Heart right ventricle (tissue), 16 donors: ENCODE measurements at regions not wholly inside any gene's neighbourhood (a gene's known extent, or its start where the extent isn't known, plus 50 kb on each side); places are given as distances from the start of the nearest gene placed in this dataset.
A peak's percentile ranks its signal among the peaks of the same experiment; 100 is the strongest.

ENCODE experiments used
- ATAC-seq, 8 donors: fragments of 200-7000 bp; cut with Tn5 transposase; one replicate each; pipeline ENCODE4 v1.9.1; 2020; ENCODE audit warnings: mild to moderate bottlenecking in 8 of 8, moderate library complexity in 8 of 8, moderate number of reproducible peaks in 1 of 8
- DNase-seq, 2 donors: peaks; one replicate each; pipeline ENCODE4 v3.0.0-alpha.2; 2020
- H3K27ac ChIP-seq, 10 donors: fragments of 200-600 bp; sonication (generic) in 2 of 10; one replicate each; pipeline versions ENCODE4 v1.5.0 to v1.8.0; 2020 to 2022; ENCODE audit warnings: mild to moderate bottlenecking in 3 of 10
- H3K27me3 ChIP-seq, 7 donors: fragments of 200-600 bp; one replicate each; pipeline ENCODE4 v1.8.0; 2021 to 2022; ENCODE audit warnings: mild to moderate bottlenecking in 2 of 7
- H3K36me3 ChIP-seq, 9 donors: fragments of 200-600 bp; sonication (generic) in 1 of 9; one replicate each; pipeline versions ENCODE4 v1.5.0 to v1.8.0; 2020 to 2022; ENCODE audit warnings: mild to moderate bottlenecking in 2 of 9
- H3K4me1 ChIP-seq, 9 donors: fragments of 200-600 bp; sonication (generic) in 1 of 9; one replicate each; pipeline versions ENCODE4 v1.5.0 to v1.8.0; 2020 to 2022; ENCODE audit warnings: mild to moderate bottlenecking in 4 of 9
- H3K4me3 ChIP-seq, 10 donors: fragments of 200-600 bp; sonication (generic) in 2 of 10; one replicate each; pipeline versions ENCODE4 v1.5.0 to v1.8.0; 2020 to 2022; ENCODE audit warnings: mild to moderate bottlenecking in 7 of 10, moderate library complexity in 2 of 10
- H3K9me3 ChIP-seq, 11 donors: fragments of 200-600 bp in 10 of 11; sonication (generic) in 2 of 11; one replicate each; pipeline versions ENCODE4 v1.5.0 to v1.8.0; 2013 to 2022; ENCODE audit warnings: mild to moderate bottlenecking in 2 of 11, control low read depth in 1 of 11, moderate library complexity in 1 of 11
- WGBS, 2 donors: extraction: QIAGEN DNeasy Blood & Tissue Kit; methylation state at CpG; one replicate each; pipeline ENCODE4 v1.1.7; 2013; ENCODE audit warnings: inconsistent platforms in 1 of 2; 5-methylcytosine and 5-hydroxymethylcytosine counted together
- intact Hi-C, 10 donors: fragments of 100-400 bp; cut with DNase I; formaldehyde crosslinking; loops; one replicate each; pipeline versions ENCODE4 v1.11.1 to v1.14.2; 2022
- TF ChIP-seq, protein P1 (sequence below), 9 donors: fragments of 200-600 bp; sonication (generic) in 2 of 9; IDR thresholded peaks; one replicate each; pipeline versions ENCODE4 v1.5.0 to v1.8.0; 2021 to 2022; ENCODE audit warnings: antibody characterized with exemption in 9 of 9, mild to moderate bottlenecking in 5 of 9, moderate library complexity in 1 of 9
- donor health status: Arrhythmogenic right ventricular cardiomyopathy.
- donor health status: ischemic (EF 13 %, LVEDD 7.1; RV severe dilation, severe dysfunction).
- donor health status: healthy with polysubstance abuse.
- donor health status: DM: no; HTN: yes; CAD: no.
- donor health status: DM: no; HTN: no; CAD: no.
- donor health status: ischemic (EF 25% LVEDD 6.9; RV normal size, moderate dysfunction).
- donor health status: ischemic (EF 25% LVEDD 5.7; RV mildly dilated, moderate dysfunction).
- donor health status: healthy.
- donor health status: DM: yes; HTN: yes; CAD: no.
- donor health status: Ischemic cardiomyopathy.
- donor health status: ischemic (EF 35%, LVEDD 5.7; RV mildly dilated, moderate dysfunction).
- donor health status: nonischemic (EF 11% LVEDD 7.7; RV severe dilation, severe dysfunction).
- donor health status: DM: yes; HTN: yes; CAD: no.
- donor health status: PGD.
- donor health status: ischemic (EF 29% LVEDD 5.4; RV normal size, mild dysfunction).
- donor health status: nonischemic (EF 23%, LVEDD 6.1; RV moderate dilation, normal function).

GRCh38 chr11:81515566-81515965 is 1218.1 kb downstream of the FAM181B start:
- ATAC-seq, result no peak
- Histone ChIP-seq H3K27ac (no peak overlapping the region), H3K9me3 (peaks cover 0 to 4% (median 0%) of the 10 kb centered on the region in 11 donors), H3K36me3 (no peaks in the 10 kb centered on the region), H3K4me1 (no peaks in the 10 kb centered on the region), H3K27me3 (no peaks in the 10 kb centered on the region), H3K4me3 (no peak overlapping the region)
- no peak for DNase-seq
- TF ChIP-seq, protein P1, sequence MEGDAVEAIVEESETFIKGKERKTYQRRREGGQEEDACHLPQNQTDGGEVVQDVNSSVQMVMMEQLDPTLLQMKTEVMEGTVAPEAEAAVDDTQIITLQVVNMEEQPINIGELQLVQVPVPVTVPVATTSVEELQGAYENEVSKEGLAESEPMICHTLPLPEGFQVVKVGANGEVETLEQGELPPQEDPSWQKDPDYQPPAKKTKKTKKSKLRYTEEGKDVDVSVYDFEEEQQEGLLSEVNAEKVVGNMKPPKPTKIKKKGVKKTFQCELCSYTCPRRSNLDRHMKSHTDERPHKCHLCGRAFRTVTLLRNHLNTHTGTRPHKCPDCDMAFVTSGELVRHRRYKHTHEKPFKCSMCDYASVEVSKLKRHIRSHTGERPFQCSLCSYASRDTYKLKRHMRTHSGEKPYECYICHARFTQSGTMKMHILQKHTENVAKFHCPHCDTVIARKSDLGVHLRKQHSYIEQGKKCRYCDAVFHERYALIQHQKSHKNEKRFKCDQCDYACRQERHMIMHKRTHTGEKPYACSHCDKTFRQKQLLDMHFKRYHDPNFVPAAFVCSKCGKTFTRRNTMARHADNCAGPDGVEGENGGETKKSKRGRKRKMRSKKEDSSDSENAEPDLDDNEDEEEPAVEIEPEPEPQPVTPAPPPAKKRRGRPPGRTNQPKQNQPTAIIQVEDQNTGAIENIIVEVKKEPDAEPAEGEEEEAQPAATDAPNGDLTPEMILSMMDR (IDR thresholded peaks at IDR 0.05), result no peak
- intact Hi-C loops, result no loop called here

- intact Hi-C loops, result no loop called here
- TF ChIP-seq, protein P1 (IDR thresholded peaks at IDR 0.05), result peak; percentile 34 to 68 (median 57)
- peaks cover 0 to 4% (median 0%) of the 10 kb centered on the region in 11 donors for H3K9me3 ChIP-seq
- H3K4me1 ChIP-seq, result no peaks in the 10 kb centered on the region
- no peaks in the 10 kb centered on the region for H3K36me3 ChIP-seq
- no peak overlapping the region for H3K4me3 ChIP-seq
- no peaks in the 10 kb centered on the region for H3K27me3 ChIP-seq
- DNase-seq (no peak), ATAC-seq (no peak)
- 26 to 28% methylated on average over 5 of the region's 5 CpGs for WGBS, 2 donors
- H3K27ac ChIP-seq, result no peak overlapping the region
Observed at GRCh38 chr11:81497202-81497804, 1236.4 kb downstream of the FAM181B start.

DNA sequence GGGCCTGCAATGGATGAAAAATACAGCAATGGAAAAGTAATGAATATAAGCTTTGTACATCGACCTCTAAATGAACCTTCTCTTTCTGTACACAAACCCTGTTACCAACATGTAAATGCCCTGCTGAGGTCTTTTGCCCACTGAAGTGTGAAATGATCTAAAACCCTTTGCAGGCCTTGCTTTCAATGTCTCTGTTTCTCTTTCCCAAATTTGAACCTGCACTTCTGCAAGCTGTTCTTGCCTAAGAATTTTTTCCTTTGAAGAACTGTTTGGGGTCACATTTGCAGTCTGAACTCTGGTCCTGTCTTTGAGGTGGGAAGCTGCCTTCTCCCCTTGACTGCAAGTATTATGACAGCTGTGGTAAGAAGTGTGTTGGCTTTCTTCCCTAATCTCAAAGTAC is 1237.1 kb downstream of the FAM181B start:
- no peak overlapping the region for H3K4me3 ChIP-seq
- no peaks in the 10 kb centered on the region for H3K36me3 ChIP-seq
- H3K4me1 ChIP-seq, result no peaks in the 10 kb centered on the region
- TF ChIP-seq, protein P1 (IDR thresholded peaks at IDR 0.05), result no peak
- H3K27ac ChIP-seq, result no peak overlapping the region
- 78 to 81% methylated on average over 1 of the region's 1 CpG for WGBS, 2 donors
- H3K9me3 ChIP-seq, result no peaks in the 10 kb centered on the region
- DNase-seq (no peak), ATAC-seq (no peak)
- intact Hi-C loops, result no loop called here
- H3K27me3 ChIP-seq, result no peaks in the 10 kb centered on the region

GRCh38 chr11:81495699-81496292 is 1237.9 kb downstream of the FAM181B start:
- 71 to 82% methylated on average over 4 of the region's 4 CpGs for WGBS, 2 donors
- Histone ChIP-seq H3K27me3 (no peaks in the 10 kb centered on the region), H3K27ac (no peak overlapping the region), H3K9me3 (no peaks in the 10 kb centered on the region), H3K4me1 (no peaks in the 10 kb centered on the region), H3K4me3 (no peak overlapping the region), H3K36me3 (no peaks in the 10 kb centered on the region)
- intact Hi-C loops, result no loop called here
- DNase-seq (no peak), ATAC-seq (no peak)
- TF ChIP-seq, protein P1 (IDR thresholded peaks at IDR 0.05), result no peak
